ENCODE measurements at regions not wholly inside any gene's neighbourhood (a gene's known extent, or its start where the extent isn't known, plus 50 kb on each side); places are given as distances from the start of the nearest gene placed in this dataset.

DNA sequence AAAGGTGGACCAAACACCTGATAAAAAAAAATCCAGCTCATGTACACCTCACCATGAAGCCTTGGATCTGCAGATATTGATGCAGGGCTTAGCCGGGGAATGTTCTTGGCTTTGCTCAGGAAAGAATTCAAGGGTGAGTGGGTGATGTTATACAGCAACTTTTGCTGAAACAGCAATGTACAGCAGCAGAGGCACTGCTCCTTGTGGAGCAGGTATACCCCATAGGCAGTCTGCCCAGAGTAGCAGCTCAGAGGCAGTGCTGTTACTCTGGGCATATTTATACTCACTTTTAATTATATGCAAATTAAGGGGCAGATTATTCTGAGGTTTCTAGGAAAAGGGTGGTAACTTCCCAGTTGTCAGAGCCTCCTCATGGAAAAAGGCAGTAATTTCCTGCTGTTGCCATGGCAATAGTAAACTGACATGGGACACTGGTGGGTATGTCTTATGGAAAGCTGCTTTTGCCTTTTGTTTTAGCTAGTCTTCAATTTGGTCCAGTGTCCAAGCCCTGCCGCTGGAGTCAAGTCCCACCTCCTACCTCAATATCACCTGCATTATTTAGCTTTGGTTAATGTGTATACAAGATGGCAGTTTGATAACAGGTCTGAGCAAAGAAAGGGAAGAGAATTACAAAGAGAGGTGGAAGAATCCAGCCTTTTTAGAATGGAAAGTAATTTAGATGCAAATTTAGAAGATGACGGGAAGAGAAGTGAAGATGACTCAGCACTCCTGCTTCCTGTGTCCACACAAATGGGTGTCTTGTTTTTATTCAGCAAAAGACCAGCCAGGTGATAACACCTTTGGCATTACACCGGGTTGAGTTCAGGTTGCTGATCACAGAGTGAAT lies 110.1 kb upstream of the JAG1 start:
- Histone ChIP-seq H3K27me3 (ENCODE audit: low read depth, low read length) (no peaks in the 10 kb centered on the region), H3K36me3 (replicated peaks; ENCODE audit: low read depth, low read length) (no peaks in the 10 kb centered on the region), H3K27ac (ENCODE audit: low read length) (no peak overlapping the region), H3K4me3 (ENCODE audit: low read length) (peak overlapping the region; percentile 20; the same call in 1 of the 2 replicates), H3K4me2 (ENCODE audit: low read length) (peak overlapping the region; percentile 48), H3K4me1 (ENCODE audit: low read length) (peaks cover 60% of the 10 kb centered on the region), H3K9ac (ENCODE audit: low read length) (no peak overlapping the region), H3K9me3 (ENCODE audit: insufficient read depth, low read length) (no peaks in the 10 kb centered on the region), H4K20me1 (ENCODE audit: insufficient read depth, low read length) (no peaks in the 10 kb centered on the region), H3K79me2 (ENCODE audit: low read length) (no peaks in the 10 kb centered on the region), H2AFZ (ENCODE audit: low read depth, low read length) (no peak overlapping the region)
- TF ChIP-seq, protein P1, sequence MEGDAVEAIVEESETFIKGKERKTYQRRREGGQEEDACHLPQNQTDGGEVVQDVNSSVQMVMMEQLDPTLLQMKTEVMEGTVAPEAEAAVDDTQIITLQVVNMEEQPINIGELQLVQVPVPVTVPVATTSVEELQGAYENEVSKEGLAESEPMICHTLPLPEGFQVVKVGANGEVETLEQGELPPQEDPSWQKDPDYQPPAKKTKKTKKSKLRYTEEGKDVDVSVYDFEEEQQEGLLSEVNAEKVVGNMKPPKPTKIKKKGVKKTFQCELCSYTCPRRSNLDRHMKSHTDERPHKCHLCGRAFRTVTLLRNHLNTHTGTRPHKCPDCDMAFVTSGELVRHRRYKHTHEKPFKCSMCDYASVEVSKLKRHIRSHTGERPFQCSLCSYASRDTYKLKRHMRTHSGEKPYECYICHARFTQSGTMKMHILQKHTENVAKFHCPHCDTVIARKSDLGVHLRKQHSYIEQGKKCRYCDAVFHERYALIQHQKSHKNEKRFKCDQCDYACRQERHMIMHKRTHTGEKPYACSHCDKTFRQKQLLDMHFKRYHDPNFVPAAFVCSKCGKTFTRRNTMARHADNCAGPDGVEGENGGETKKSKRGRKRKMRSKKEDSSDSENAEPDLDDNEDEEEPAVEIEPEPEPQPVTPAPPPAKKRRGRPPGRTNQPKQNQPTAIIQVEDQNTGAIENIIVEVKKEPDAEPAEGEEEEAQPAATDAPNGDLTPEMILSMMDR (IDR thresholded peaks at IDR 0.05; ENCODE audit: low read depth, low read length): no peak
- no peak for TF ChIP-seq EZH2phosphoT487 (IDR thresholded peaks at IDR 0.05; ENCODE audit: low read depth)

DNA sequence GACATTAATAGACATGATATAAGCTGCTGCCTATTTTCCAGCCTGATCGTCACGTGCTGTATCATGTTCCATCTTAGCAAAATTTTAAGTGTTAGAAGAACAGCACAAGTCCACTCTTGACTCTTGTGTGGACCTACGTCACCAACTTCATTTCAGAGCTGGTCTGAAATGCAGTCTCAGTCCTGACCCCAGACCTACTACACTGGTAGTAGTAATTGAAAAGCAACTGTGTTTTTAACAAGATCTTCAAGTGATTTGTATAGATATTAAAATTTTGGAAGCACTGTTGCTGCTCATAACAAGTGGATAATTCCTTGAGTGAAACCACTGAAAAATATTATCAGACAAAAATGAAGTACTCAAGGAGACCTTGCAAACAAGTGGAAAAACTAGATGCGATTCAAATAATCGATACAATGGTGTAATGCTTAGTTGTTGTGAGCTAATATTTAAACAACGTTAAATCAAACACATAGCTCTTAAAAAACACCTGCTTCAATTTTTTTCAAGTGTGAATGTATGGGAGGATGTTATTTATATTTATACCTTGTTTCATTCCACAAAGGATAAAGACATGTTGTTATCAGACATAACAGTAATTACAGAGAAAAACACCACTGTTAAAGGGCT lies 110.9 kb upstream of the JAG1 start:
- Histone ChIP-seq H3K27ac (ENCODE audit: low read length) (no peak overlapping the region), H3K79me2 (ENCODE audit: low read length) (no peaks in the 10 kb centered on the region), H3K4me3 (ENCODE audit: low read length) (no peak overlapping the region), H3K9ac (ENCODE audit: low read length) (no peak overlapping the region), H3K4me1 (ENCODE audit: low read length) (peaks cover 54% of the 10 kb centered on the region), H2AFZ (ENCODE audit: low read depth, low read length) (no peak overlapping the region), H4K20me1 (ENCODE audit: insufficient read depth, low read length) (no peaks in the 10 kb centered on the region), H3K27me3 (ENCODE audit: low read depth, low read length) (no peaks in the 10 kb centered on the region), H3K36me3 (replicated peaks; ENCODE audit: low read depth, low read length) (no peaks in the 10 kb centered on the region), H3K4me2 (ENCODE audit: low read length) (peak overlapping the region; percentile 48), H3K9me3 (ENCODE audit: insufficient read depth, low read length) (no peaks in the 10 kb centered on the region)
- no peak for TF ChIP-seq EZH2phosphoT487 (IDR thresholded peaks at IDR 0.05; ENCODE audit: low read depth)
- TF ChIP-seq, protein P1 (IDR thresholded peaks at IDR 0.05; ENCODE audit: low read depth, low read length): no peak

DNA sequence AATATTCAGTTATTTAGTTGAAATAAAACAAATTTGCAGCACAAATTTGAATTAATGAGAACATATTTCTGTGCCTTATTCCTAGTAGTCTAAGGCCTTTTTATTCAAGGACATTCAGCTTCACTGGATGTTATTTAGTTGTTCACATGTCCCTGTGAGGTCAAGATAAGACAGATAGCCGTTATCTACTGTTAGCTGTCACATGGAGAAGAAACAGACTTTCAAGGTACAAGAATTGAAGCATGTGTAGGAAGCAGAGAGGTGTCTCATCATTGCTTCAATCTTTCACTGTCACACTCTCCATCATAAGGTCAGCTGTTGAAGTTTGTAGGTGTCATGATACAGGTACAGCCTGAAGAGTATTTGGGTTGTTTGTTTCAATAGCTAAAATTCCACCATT lies 112.9 kb upstream of the JAG1 start:
- peaks cover 34% of the 10 kb centered on the region for H3K4me1 ChIP-seq (ENCODE audit: low read length)
- H3K79me2 ChIP-seq (ENCODE audit: low read length): no peaks in the 10 kb centered on the region
- no peaks in the 10 kb centered on the region for H3K9me3 ChIP-seq (ENCODE audit: insufficient read depth, low read length)
- H3K9ac ChIP-seq (ENCODE audit: low read length): no peak overlapping the region
- H3K4me3 ChIP-seq (ENCODE audit: low read length): no peak overlapping the region
- no peak overlapping the region for H2AFZ ChIP-seq (ENCODE audit: low read depth, low read length)
- no peaks in the 10 kb centered on the region for H3K36me3 ChIP-seq (replicated peaks; ENCODE audit: low read depth, low read length)
- H4K20me1 ChIP-seq (ENCODE audit: insufficient read depth, low read length): no peaks in the 10 kb centered on the region
- no peak overlapping the region for H3K4me2 ChIP-seq (ENCODE audit: low read length)
- TF ChIP-seq, protein P1 (IDR thresholded peaks at IDR 0.05; ENCODE audit: low read depth, low read length): no peak
- TF ChIP-seq EZH2phosphoT487 (IDR thresholded peaks at IDR 0.05; ENCODE audit: low read depth): no peak
- H3K27me3 ChIP-seq (ENCODE audit: low read depth, low read length): no peaks in the 10 kb centered on the region
- H3K27ac ChIP-seq (ENCODE audit: low read length): no peak overlapping the region

DNA sequence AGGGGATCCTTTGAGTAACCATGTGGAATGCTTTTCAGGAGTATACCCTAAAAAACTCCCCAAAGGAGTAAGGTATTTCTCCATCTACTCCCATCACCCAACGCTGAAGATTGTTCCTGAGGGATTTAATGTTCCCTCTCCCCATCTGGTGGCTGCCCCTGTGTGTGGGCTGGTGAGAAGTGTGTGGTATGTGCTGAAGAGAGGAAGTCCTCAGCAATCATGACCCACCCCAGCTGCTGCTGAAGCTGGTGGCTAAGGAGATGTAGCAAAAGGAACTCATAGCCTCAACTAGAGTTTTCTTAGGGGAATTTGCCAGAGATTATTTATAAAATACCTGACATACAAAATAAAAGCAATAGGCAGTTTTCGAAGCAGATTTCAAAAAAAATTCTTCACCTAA lies 114.3 kb upstream of the JAG1 start:
- Histone ChIP-seq H3K4me1 (ENCODE audit: low read length) (peaks cover 27% of the 10 kb centered on the region), H3K4me2 (ENCODE audit: low read length) (no peak overlapping the region), H3K9ac (ENCODE audit: low read length) (no peak overlapping the region), H4K20me1 (ENCODE audit: insufficient read depth, low read length) (no peaks in the 10 kb centered on the region), H3K79me2 (ENCODE audit: low read length) (no peaks in the 10 kb centered on the region), H2AFZ (ENCODE audit: low read depth, low read length) (no peak overlapping the region), H3K27me3 (ENCODE audit: low read depth, low read length) (no peaks in the 10 kb centered on the region), H3K4me3 (ENCODE audit: low read length) (no peak overlapping the region), H3K27ac (ENCODE audit: low read length) (no peak overlapping the region), H3K36me3 (replicated peaks; ENCODE audit: low read depth, low read length) (peaks cover 5% of the 10 kb centered on the region), H3K9me3 (ENCODE audit: insufficient read depth, low read length) (0 out of 2 replicates have a peak, but pooled peaks cover 6% of the 10 kb centered on the region)
- no peak for TF ChIP-seq EZH2phosphoT487 (IDR thresholded peaks at IDR 0.05; ENCODE audit: low read depth)
- TF ChIP-seq, protein P1 (IDR thresholded peaks at IDR 0.05; ENCODE audit: low read depth, low read length): no peak

Data from OCI-LY3 (cell line).